Occipital lobe (tissue), 1 donor: ENCODE measurements at regions not wholly inside any gene's neighbourhood (a gene's known extent, or its start where the extent isn't known, plus 50 kb on each side); places are given as distances from the start of the nearest gene placed in this dataset.
A peak's percentile ranks its signal among the peaks of the same experiment; 100 is the strongest.

Experiments used
- DNase-seq: peaks from one replicate; lab custom pipeline; 2025; lab: John Stamatoyannopoulos, UW

- no peak for DNase-seq
These were observed 1225.5 kb downstream of the TBC1D22A start for GRCh38 chr22:47987885-47988515.

- no peak for DNase-seq
These were observed 1213.8 kb downstream of the TBC1D22A start for GRCh38 chr22:47976219-47976618.

DNA sequence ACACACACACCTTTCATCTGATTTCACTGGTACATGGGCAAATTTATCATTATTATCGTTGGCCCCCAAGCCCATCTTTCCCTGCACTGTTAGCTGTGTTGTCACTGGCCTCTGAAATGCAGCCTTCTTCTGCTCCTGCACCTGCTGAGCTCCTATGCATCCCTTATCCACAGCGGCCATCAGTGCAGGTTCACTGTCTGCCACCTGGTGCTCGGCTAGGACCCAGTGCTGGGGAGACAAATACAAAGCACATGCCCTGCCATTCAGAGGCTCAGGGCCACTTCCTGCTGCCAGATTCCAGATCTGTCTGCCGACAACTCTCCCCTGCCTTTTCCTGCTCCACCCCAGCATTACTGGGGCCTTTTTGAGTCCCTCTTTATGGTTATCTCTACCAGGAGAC, 1205.4 kb downstream of the TBC1D22A start:
- DNase-seq = no peak

DNA sequence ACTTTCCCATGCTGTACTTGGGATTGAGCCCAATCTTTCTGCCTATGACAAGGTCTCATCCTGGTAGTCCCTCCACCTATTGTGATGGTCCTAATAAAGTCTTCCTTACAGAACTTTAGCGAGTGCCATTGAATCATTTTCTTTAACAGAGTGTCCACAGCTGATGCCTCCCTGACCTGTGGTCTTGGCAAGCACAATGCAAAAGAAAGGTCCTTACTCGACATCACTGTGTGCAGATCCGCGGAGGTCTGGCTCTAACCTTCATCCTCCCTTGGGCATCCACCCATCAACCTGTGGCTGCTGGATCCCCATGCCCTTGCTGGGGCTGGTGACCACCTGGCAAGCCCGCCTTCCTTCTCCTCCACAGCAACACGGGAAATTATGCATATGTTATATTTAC, 1203.9 kb downstream of the TBC1D22A start:
- DNase-seq = no peak

DNA sequence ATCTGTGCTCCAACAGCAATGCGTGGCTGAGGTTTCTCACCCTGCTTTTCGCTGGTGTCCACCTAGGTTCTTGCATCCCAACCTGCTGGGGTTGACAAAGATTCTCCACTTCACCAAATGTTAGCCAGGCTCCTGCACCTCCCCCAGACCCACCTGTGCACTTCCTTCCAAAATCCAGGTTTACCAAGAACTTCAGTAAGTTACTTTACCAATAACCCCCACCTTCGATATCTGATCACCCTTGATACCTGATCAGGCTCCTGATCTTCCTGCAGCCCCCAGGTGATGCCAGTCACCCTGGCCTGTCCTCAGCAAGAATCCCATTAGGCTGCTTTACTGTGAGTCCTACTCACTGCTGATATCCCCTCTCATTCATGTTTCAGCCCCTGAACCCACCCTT, 1203.4 kb downstream of the TBC1D22A start:
- no peak for DNase-seq

- DNase-seq = no peak
These were observed 1202.6 kb downstream of the TBC1D22A start for GRCh38 chr22:47965066-47965465.

DNA sequence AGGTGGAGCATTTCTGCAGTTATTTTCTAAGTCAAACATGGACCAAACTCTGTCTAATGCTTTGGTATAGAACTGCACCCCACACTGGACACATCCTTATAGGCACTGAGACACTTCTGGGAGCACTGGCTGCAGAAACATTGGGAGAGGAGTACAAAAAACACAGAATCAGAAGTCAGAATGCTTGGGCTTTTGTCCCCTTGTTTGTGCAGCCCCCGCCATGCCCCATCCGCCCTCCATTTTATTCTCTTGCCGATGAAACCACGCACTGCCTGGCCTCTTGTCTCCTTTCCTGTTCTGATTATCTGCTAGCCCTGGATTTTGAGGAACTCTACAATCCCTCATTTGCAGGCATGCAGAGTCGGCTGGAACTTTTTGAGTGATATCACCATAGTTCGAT, 1201.2 kb downstream of the TBC1D22A start:
- no peak for DNase-seq

- no peak for DNase-seq
These were observed 1195.2 kb downstream of the TBC1D22A start for GRCh38 chr22:47957649-47958048.

- peak; percentile 4 for DNase-seq
These were observed 1191.7 kb downstream of the TBC1D22A start for GRCh38 chr22:47954107-47954506.

- DNase-seq = no peak
These were observed 1182.5 kb downstream of the TBC1D22A start for GRCh38 chr22:47944941-47945340.

DNA sequence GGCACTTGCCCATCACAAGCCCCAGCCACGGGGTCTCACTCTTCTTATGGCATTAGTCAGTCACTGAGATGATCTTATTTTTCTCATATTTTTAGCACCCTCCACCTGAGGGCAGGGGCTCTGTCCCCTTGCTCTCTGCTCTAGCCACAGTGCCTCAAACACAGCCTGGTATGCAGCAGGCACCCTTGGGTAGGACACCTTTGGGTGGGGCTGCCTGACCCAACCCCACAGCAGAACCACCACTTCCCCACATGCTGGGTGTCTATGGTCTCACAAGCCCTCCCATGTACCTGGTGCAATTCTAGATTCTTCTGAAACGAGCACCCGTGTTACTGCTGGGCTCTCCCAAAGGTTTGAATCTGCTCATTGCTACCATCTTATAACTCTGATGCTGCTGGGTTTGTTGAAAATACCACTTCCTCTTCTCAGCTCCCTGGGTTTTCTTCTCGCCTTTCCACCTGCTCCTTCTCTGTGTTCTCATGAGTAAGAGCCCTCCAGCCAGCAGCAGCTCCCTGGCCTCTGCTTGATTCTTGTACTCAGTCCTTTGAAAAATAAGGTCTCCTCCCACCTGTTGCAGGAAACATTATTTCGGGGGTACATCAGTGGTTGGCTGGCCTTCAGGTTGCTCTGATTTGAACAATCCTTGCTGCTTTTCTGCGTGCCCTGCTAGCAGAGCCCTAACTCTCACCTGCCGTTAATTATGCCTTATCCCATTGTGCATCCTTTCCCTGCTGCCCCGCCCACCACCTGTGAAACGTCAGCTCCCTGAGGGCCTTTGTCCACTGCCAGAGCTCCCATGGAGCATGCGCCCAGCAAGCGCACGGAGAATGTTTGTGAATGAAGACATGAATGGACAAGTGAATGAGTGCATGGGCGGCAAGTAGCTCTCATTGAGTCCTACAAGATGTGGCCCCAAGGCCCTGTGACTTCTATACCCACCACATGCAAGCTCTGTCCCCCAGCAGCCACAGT, 1181.6 kb downstream of the TBC1D22A start:
- DNase-seq = no peak

GRCh38 chr22:47940211-47940610, 1177.8 kb downstream of the TBC1D22A start:
- DNase-seq = no peak

DNA sequence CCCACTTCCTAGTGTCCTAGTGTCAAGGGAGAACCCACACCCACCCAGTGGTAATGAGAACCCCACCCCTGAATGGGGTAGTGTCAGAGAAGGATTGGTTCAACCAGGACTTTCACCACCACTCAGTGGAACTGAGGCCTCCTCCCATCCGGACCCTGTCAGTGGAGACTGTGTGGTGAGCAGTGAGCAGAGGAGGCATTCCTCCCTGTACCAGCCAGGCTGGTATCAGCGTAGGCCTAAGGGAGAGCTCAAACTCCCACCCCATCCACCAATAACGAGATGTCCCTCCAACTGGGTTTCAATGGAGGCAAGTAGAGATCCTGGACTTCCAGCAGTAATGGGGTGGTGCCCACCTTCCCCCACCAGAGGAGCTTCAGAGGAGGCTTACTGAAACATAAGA, 1171.4 kb downstream of the TBC1D22A start:
- no peak for DNase-seq

DNA sequence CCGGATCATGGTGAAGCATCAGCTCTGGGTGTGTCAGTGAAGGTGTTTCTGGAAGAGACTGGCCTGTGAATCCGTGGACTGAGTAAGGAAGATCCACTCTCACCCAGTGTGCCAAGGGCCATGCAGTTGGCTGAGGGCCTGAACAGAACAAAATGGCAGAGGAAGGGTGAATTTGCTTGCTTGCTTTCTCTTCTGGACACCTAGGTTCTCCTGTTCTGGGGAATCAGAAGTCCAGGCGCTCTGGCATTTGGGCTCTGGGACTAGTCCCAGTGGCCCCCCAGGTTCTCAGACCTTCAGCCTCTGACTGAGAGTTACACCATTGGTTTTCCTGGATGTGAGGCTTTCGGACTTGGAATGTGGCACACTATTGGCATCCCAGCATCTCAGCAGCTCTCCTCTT, 1170.8 kb downstream of the TBC1D22A start:
- no peak for DNase-seq

- no peak for DNase-seq
These were observed 1167.3 kb downstream of the TBC1D22A start for GRCh38 chr22:47929646-47930185.

DNA sequence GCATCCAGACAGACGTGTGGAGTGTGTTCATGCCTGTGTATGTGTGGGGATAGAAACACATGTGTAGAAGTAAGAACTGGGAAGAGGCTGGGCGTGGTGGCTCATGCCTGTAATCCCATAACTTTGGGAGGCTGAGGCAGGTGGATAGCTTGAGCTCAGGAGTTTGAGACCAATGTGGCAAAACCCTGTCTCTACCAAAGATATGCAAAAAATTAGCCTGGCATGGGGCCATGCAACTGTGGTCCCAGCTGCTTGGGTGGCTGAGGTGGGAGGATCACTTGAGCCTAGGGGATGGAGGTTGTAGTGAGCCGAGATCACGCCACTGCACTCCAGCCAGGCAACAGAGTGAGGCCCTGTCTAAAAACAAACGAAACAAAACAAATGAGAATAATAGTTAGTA, 1166.6 kb downstream of the TBC1D22A start:
- no peak for DNase-seq

GRCh38 chr22:47928631-47929030, 1166.2 kb downstream of the TBC1D22A start:
- no peak for DNase-seq

DNA sequence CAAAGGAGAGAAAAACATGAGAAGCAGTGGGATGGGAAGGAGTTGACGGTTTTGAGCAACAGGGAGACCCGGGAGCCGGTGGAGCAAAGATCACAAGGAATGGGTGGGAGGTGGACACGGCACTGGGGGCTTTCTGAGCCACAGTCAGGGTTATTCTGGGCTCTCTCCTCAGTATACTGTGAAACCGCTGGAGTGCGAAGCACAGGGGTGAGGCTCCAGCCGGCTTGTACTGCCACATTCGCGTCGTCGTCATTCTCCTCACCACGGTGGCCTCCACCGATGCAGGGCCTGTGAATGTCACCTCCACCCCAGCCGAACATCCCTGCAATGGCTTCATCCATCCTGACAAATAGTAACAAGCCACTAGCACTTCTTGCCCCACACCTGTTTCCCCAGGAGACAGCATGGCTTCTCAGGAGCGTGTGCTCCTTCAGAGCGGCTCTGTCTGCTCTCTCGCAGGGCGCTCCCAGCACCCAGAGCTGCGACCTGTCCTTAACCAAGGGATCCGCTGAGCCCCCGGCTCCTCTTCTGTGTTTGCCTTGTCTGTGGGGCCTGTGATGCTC, 1165.3 kb downstream of the TBC1D22A start:
- DNase-seq = no peak

DNA sequence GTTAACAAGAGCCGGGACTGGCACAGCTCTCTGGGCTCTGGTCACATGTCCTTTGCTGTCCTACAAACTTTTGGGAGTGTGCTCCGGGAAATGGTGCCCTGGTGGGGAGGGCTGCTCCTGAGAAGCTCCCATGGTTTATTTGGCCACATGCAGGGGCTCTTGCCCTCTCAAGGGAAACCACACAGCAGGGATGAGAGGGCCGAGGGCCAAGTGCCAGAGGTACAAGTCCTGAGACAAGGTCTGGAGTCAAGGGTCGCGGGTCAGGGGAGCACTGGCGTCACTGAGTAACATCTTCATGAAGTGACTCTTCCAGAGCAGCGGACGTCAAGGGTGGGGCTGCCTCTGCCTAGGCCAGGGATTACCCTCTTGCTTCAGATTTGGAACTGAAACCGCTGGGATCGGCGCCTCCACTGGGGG, 1160.6 kb downstream of the TBC1D22A start:
- DNase-seq = no peak

- no peak for DNase-seq
These were observed 1159.5 kb downstream of the TBC1D22A start for GRCh38 chr22:47921906-47922305.

GRCh38 chr22:47920380-47920959, 1158.0 kb downstream of the TBC1D22A start:
- DNase-seq = no peak

DNA sequence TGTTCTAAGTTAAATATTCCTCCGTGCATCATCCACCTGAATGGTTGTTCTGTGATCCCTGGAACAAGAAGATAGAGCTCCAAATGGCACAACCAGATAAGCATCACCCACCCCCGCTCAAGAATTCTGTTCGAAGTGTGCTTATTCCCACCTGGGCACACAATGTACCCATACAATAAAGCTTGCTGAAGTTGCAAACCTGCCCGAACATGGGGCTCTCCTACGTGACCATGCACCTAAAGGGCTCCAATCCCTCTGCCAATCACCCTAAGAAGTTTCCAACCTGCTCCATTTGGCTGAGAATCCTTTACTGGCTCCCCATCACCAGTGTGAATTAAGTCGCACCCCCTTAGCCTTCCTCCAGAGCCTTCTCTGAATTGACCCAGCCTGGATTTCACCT, 1157.4 kb downstream of the TBC1D22A start:
- no peak for DNase-seq
